SU-DHL-6 (cell line): ENCODE measurements at regions not wholly inside any gene's neighbourhood (a gene's known extent, or its start where the extent isn't known, plus 50 kb on each side); places are given as distances from the start of the nearest gene placed in this dataset.

Experiments used
- H2AFZ ChIP-seq: fragments of 200-600 bp; sonication (generic); 2 replicates; pipeline ENCODE4 v1.6.1; 2014; ENCODE audit warnings: low read depth, mild to moderate bottlenecking, moderate library complexity, mixed read lengths, antibody characterized with exemption, low read length; ENCODE audit not compliant: severe bottlenecking
- H3F3A ChIP-seq: fragments of 200-600 bp; shearing (Covaris generic); 2 replicates; pipeline ENCODE4 v1.6.0; 2016; ENCODE audit warnings: antibody characterized with exemption, mild to moderate bottlenecking; ENCODE audit not compliant: insufficient read depth
- H3K27ac ChIP-seq: fragments of 200-600 bp; sonication (generic); 2 replicates; pipeline ENCODE4 v1.5.1; 2016; ENCODE audit warnings: low read depth, mild to moderate bottlenecking, low read length, moderate library complexity, mixed read lengths
- H3K27me3 ChIP-seq: fragments of 200-600 bp; sonication (generic), shearing (Covaris generic); 2 replicates; pipeline ENCODE4 v1.6.0; 2014; ENCODE audit warnings: mild to moderate bottlenecking, low read length
- H3K36me3 ChIP-seq: fragments of 200-600 bp; sonication (generic); 2 replicates; pipeline ENCODE4 v1.6.1; 2014; ENCODE audit warnings: mild to moderate bottlenecking, low read length, mixed read lengths
- H3K4me2 ChIP-seq: fragments of 300-600, 200-600 bp; shearing (Covaris generic), sonication (generic); 2 replicates; pipeline ENCODE4 v1.6.0; 2014; ENCODE audit warnings: low read length, low read depth, mild to moderate bottlenecking; ENCODE audit not compliant: poor library complexity, severe bottlenecking
- H3K4me3 ChIP-seq: fragments of 200-600 bp; sonication (generic); 2 replicates; pipeline ENCODE4 v1.5.1; 2014; ENCODE audit warnings: antibody characterized with exemption, low read length, mild to moderate bottlenecking, mixed read lengths; ENCODE audit not compliant: insufficient read depth, poor library complexity, severe bottlenecking
- H3K79me2 ChIP-seq: fragments of 200-600 bp; sonication (generic); 2 replicates; pipeline ENCODE4 v1.6.1; 2014; ENCODE audit warnings: mild to moderate bottlenecking, low read length, moderate library complexity; ENCODE audit not compliant: insufficient read depth
- H3K9ac ChIP-seq: fragments of 200-600 bp; sonication (generic); 2 replicates; pipeline ENCODE4 v1.7.0; 2014; ENCODE audit warnings: mild to moderate bottlenecking, low read length
- H3K9me2 ChIP-seq: fragments of 200-600 bp; sonication (generic); replicated peaks from 2 replicates; pipeline ENCODE4 v1.6.1; 2014; ENCODE audit warnings: low read length; ENCODE audit not compliant: insufficient read depth
- H3K9me3 ChIP-seq: fragments of 200-600 bp; sonication (generic); 2 replicates; pipeline ENCODE4 v1.6.1; 2014; ENCODE audit warnings: low read length, mixed read lengths; ENCODE audit not compliant: insufficient read depth
- H4K20me1 ChIP-seq: fragments of 200-600 bp; sonication (generic); 2 replicates; pipeline ENCODE4 v1.6.1; 2014; ENCODE audit warnings: low read depth, mild to moderate bottlenecking, antibody characterized with exemption, low read length, moderate library complexity, mixed read lengths
- CTCF ChIP-seq: fragments of 200-600 bp; sonication (generic); IDR thresholded peaks from one replicate; pipeline ENCODE4 v1.5.1; 2017; ENCODE audit warnings: antibody characterized with exemption, mild to moderate bottlenecking, low read length, moderate library complexity; ENCODE audit not compliant: insufficient read depth, poor library complexity, severe bottlenecking
- EZH2phosphoT487 ChIP-seq: fragments of 200-600 bp; sonication (generic), shearing (Covaris generic); conservative IDR thresholded peaks from 2 replicates; pipeline ENCODE4 v1.6.1; 2018; ENCODE audit warnings: mild to moderate bottlenecking, antibody characterized with exemption, low read length, moderate library complexity, mixed read lengths

GRCh38 chr16:48887646-48888210 is 277.7 kb upstream of the N4BP1 start:
- Histone ChIP-seq H3K27me3 (no peaks in the 10 kb centered on the region), H3K9me3 (no peaks in the 10 kb centered on the region), H3F3A (peaks cover 19% of the 10 kb centered on the region), H3K79me2 (no peaks in the 10 kb centered on the region), H3K4me3 (no peak overlapping the region), H3K27ac (no peak overlapping the region), H3K4me2 (no peak overlapping the region), H2AFZ (no peak overlapping the region), H3K36me3 (no peaks in the 10 kb centered on the region), H3K9ac (no peak overlapping the region), H3K9me2 (no peaks in the 10 kb centered on the region), H4K20me1 (no peaks in the 10 kb centered on the region)
- no peak for TF ChIP-seq CTCF
- no peak for TF ChIP-seq EZH2phosphoT487

- no peaks in the 10 kb centered on the region for H3K36me3 ChIP-seq
- H3K9ac ChIP-seq, result no peak overlapping the region
- H3F3A ChIP-seq, result peaks cover 9% of the 10 kb centered on the region; the same call in 1 of the 2 replicates
- no peak overlapping the region for H3K4me2 ChIP-seq
- H3K4me3 ChIP-seq, result no peak overlapping the region
- no peak overlapping the region for H3K27ac ChIP-seq
- no peaks in the 10 kb centered on the region for H3K27me3 ChIP-seq
- no peak for TF ChIP-seq EZH2phosphoT487
- TF ChIP-seq CTCF, result no peak
- no peak overlapping the region for H2AFZ ChIP-seq
- no peaks in the 10 kb centered on the region for H3K79me2 ChIP-seq
- no peaks in the 10 kb centered on the region for H3K9me2 ChIP-seq
- no peaks in the 10 kb centered on the region for H3K9me3 ChIP-seq
- no peaks in the 10 kb centered on the region for H4K20me1 ChIP-seq
Observed at GRCh38 chr16:48885471-48885870, 275.5 kb upstream of the N4BP1 start.

- no peak overlapping the region for H3K4me2 ChIP-seq
- no peak overlapping the region for H3K9ac ChIP-seq
- no peaks in the 10 kb centered on the region for H3K36me3 ChIP-seq
- no peaks in the 10 kb centered on the region for H3K27me3 ChIP-seq
- no peaks in the 10 kb centered on the region for H3K9me3 ChIP-seq
- H3K79me2 ChIP-seq, result no peaks in the 10 kb centered on the region
- no peak for TF ChIP-seq CTCF
- TF ChIP-seq EZH2phosphoT487, result no peak
- H3F3A ChIP-seq, result no peaks in the 10 kb centered on the region
- H4K20me1 ChIP-seq, result no peaks in the 10 kb centered on the region
- no peak overlapping the region for H2AFZ ChIP-seq
- H3K9me2 ChIP-seq, result no peaks in the 10 kb centered on the region
- no peak overlapping the region for H3K27ac ChIP-seq
- no peak overlapping the region for H3K4me3 ChIP-seq
Observed at GRCh38 chr16:48881272-48881671, 271.3 kb upstream of the N4BP1 start.
